ENCODE measurements at regions not wholly inside any gene's neighbourhood (a gene's known extent, or its start where the extent isn't known, plus 50 kb on each side); places are given as distances from the start of the nearest gene placed in this dataset.

DNA sequence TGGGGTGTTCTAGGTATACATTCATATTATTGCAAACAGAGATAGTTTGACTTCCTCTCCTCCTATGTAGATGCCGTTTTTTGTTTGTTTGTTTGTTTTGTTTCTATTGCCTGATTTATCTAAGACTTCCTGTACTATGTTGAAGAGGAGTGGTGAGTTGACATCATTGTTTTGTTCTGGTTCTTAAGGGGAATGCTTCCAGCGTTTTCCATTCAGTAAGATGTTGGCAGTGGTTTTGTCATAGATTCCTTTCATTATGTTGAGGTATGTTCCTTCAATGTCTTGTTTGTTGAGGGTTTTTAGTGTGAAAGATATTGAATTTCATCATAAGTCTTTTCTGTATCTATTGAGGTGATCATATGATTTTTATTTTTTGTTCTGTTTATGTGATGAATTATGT is 401.6 kb upstream of the EPHA5 start:
- BruUV-seq (replicated peaks), result no TSS peak
- CTCF ChIA-PET, result no interaction called here
- H3K4me3 ChIP-seq (ENCODE audit: low read depth, low read length, poor library complexity, severe bottlenecking), result no peak overlapping the region
- no peaks in the 10 kb centered on the region for H3K9me3 ChIP-seq (ENCODE audit: low read depth, low read length, poor library complexity, severe bottlenecking)
- H3K4me1 ChIP-seq (ENCODE audit: insufficient read depth, low read length, poor library complexity, severe bottlenecking), result no peaks in the 10 kb centered on the region
- DNase-seq (ENCODE audit: low spot score), result no peak
- POLR2A ChIA-PET (ENCODE audit: low non-redundant PET), result no interaction called here
- TF ChIP-seq, protein P1, sequence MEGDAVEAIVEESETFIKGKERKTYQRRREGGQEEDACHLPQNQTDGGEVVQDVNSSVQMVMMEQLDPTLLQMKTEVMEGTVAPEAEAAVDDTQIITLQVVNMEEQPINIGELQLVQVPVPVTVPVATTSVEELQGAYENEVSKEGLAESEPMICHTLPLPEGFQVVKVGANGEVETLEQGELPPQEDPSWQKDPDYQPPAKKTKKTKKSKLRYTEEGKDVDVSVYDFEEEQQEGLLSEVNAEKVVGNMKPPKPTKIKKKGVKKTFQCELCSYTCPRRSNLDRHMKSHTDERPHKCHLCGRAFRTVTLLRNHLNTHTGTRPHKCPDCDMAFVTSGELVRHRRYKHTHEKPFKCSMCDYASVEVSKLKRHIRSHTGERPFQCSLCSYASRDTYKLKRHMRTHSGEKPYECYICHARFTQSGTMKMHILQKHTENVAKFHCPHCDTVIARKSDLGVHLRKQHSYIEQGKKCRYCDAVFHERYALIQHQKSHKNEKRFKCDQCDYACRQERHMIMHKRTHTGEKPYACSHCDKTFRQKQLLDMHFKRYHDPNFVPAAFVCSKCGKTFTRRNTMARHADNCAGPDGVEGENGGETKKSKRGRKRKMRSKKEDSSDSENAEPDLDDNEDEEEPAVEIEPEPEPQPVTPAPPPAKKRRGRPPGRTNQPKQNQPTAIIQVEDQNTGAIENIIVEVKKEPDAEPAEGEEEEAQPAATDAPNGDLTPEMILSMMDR (conservative IDR thresholded peaks at IDR 0.05; ENCODE audit: low read depth, low read length), result no peak
- no peak for TF ChIP-seq EZH2 (IDR thresholded peaks at IDR 0.05; ENCODE audit: borderline replicate concordance, low read depth, low read length, poor library complexity, severe bottlenecking)
- no peaks in the 10 kb centered on the region for H3K36me3 ChIP-seq (ENCODE audit: insufficient read depth, low read length, poor library complexity, severe bottlenecking)
- H3K27ac ChIP-seq (ENCODE audit: low read depth, low read length, poor library complexity, severe bottlenecking), result no peak overlapping the region
- no peaks in the 10 kb centered on the region for H3K27me3 ChIP-seq (replicated peaks; ENCODE audit: insufficient read depth, low read depth, low read length, poor library complexity)
- intact Hi-C loops (cut with micrococcal nuclease; ENCODE audit: unreplicated experiment), result no loop called here

GRCh38 chr4:66062921-66063320 is 392.6 kb upstream of the EPHA5 start:
- Histone ChIP-seq H3K9me3 (ENCODE audit: low read depth, low read length, poor library complexity, severe bottlenecking) (no peaks in the 10 kb centered on the region), H3K27me3 (replicated peaks; ENCODE audit: insufficient read depth, low read depth, low read length, poor library complexity) (no peaks in the 10 kb centered on the region), H3K4me1 (ENCODE audit: insufficient read depth, low read length, poor library complexity, severe bottlenecking) (no peaks in the 10 kb centered on the region), H3K27ac (ENCODE audit: low read depth, low read length, poor library complexity, severe bottlenecking) (no peak overlapping the region), H3K36me3 (ENCODE audit: insufficient read depth, low read length, poor library complexity, severe bottlenecking) (no peaks in the 10 kb centered on the region), H3K4me3 (ENCODE audit: low read depth, low read length, poor library complexity, severe bottlenecking) (no peak overlapping the region)
- intact Hi-C loops (cut with micrococcal nuclease; ENCODE audit: unreplicated experiment), result no loop called here
- TF ChIP-seq, protein P1 (conservative IDR thresholded peaks at IDR 0.05; ENCODE audit: low read depth, low read length), result no peak
- TF ChIP-seq EZH2 (IDR thresholded peaks at IDR 0.05; ENCODE audit: borderline replicate concordance, low read depth, low read length, poor library complexity, severe bottlenecking), result no peak
- no TSS peak for BruUV-seq (replicated peaks)
- ChIA-PET POLR2A (ENCODE audit: low non-redundant PET) (no interaction called here), CTCF (no interaction called here)
- no peak for DNase-seq (ENCODE audit: low spot score)

DNA sequence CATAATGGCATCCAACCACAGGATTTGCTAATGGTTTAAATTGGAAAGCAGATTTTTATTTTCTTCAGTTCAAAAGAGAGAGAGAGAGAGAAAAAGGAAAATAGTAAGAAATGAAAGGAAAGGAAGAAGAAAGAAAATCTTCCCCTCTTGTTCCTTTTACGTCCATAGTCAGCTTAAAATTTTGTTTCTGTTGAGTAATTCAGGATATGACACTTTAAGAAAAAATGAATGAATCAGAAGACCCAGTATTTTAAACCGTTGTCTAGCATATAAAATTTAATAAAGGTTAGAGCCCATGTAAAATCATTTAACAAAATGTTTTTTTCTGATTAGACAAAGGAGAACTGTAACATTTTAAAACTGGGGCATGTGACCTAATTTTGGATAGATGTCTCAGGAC is 391.8 kb upstream of the EPHA5 start:
- no peaks in the 10 kb centered on the region for H3K4me1 ChIP-seq (ENCODE audit: insufficient read depth, low read length, poor library complexity, severe bottlenecking)
- ChIA-PET CTCF (no interaction called here), POLR2A (ENCODE audit: low non-redundant PET) (no interaction called here)
- DNase-seq (ENCODE audit: low spot score), result peak; percentile 1
- BruUV-seq (replicated peaks), result no TSS peak
- TF ChIP-seq, protein P1 (conservative IDR thresholded peaks at IDR 0.05; ENCODE audit: low read depth, low read length), result no peak
- TF ChIP-seq EZH2 (IDR thresholded peaks at IDR 0.05; ENCODE audit: borderline replicate concordance, low read depth, low read length, poor library complexity, severe bottlenecking), result no peak
- intact Hi-C loops (cut with micrococcal nuclease; ENCODE audit: unreplicated experiment), result no loop called here
- H3K9me3 ChIP-seq (ENCODE audit: low read depth, low read length, poor library complexity, severe bottlenecking), result no peaks in the 10 kb centered on the region
- no peaks in the 10 kb centered on the region for H3K36me3 ChIP-seq (ENCODE audit: insufficient read depth, low read length, poor library complexity, severe bottlenecking)
- H3K4me3 ChIP-seq (ENCODE audit: low read depth, low read length, poor library complexity, severe bottlenecking), result no peak overlapping the region
- H3K27me3 ChIP-seq (replicated peaks; ENCODE audit: insufficient read depth, low read depth, low read length, poor library complexity), result no peaks in the 10 kb centered on the region
- no peak overlapping the region for H3K27ac ChIP-seq (ENCODE audit: low read depth, low read length, poor library complexity, severe bottlenecking)
